ENCODE measurements at regions not wholly inside any gene's neighbourhood (a gene's known extent, or its start where the extent isn't known, plus 50 kb on each side); places are given as distances from the start of the nearest gene placed in this dataset.

GRCh38 chr15:60254416-60254815 is 143.4 kb downstream of the ANXA2 start:
- Histone ChIP-seq H3K18ac (ENCODE audit: insufficient read length, low read depth, low read length) (no peak overlapping the region), H3K4me2 (ENCODE audit: insufficient read depth, insufficient read length, low read length) (no peak overlapping the region), H3K4ac (ENCODE audit: low read depth, low read length) (no peak overlapping the region), H3K4me1 (ENCODE audit: insufficient read depth, low read length) (no peaks in the 10 kb centered on the region), H3K14ac (ENCODE audit: insufficient read depth, low read length) (no peak overlapping the region), H2AK5ac (ENCODE audit: insufficient read length, low read length) (no peak overlapping the region), H2BK5ac (ENCODE audit: insufficient read length, low read length) (no peak overlapping the region), H3K9me3 (ENCODE audit: control insufficient read depth, low read depth, low read length) (no peaks in the 10 kb centered on the region), H3K27ac (ENCODE audit: insufficient read length, low read depth, low read length) (no peak overlapping the region), H4K91ac (ENCODE audit: insufficient read length, low read depth, low read length) (no peak overlapping the region), H3K27me3 (ENCODE audit: insufficient read depth, low read length) (no peaks in the 10 kb centered on the region), H3K56ac (ENCODE audit: insufficient read length, low read depth, low read length) (no peak overlapping the region), H3K79me1 (ENCODE audit: insufficient read depth, low read depth, low read length, poor library complexity, severe bottlenecking) (no peaks in the 10 kb centered on the region), H4K20me1 (ENCODE audit: control insufficient read depth, insufficient read depth, insufficient read length) (no peaks in the 10 kb centered on the region), H2AFZ (ENCODE audit: low read length) (no peak overlapping the region), H4K8ac (replicated peaks; ENCODE audit: insufficient read length, low read depth, low read length) (no peak overlapping the region), H2BK12ac (ENCODE audit: insufficient read length, low read depth, low read length) (no peak overlapping the region), H2BK15ac (ENCODE audit: low read depth, low read length) (no peak overlapping the region), H2BK120ac (ENCODE audit: low read depth, low read length, poor library complexity, severe bottlenecking) (no peak overlapping the region), H2BK20ac (ENCODE audit: low read depth, low read length, poor library complexity, severe bottlenecking) (no peak overlapping the region), H4K5ac (ENCODE audit: insufficient read length, low read depth, low read length) (no peak overlapping the region), H3T11ph (ENCODE audit: low read length) (no peak overlapping the region), H3K9ac (ENCODE audit: extremely low read depth, insufficient read length, low read length) (no peak overlapping the region), H3K79me2 (ENCODE audit: insufficient read depth, low read length) (no peaks in the 10 kb centered on the region), H3K23me2 (ENCODE audit: insufficient read length, low read depth, low read length, poor library complexity, severe bottlenecking) (no peaks in the 10 kb centered on the region), H3K23ac (ENCODE audit: insufficient read length, low read depth, low read length) (no peak overlapping the region)
- TF ChIP-seq CTCF (conservative IDR thresholded peaks at IDR 0.05) = no peak
- Mint-ChIP-seq H3K27me3 (ENCODE audit: low read depth) (no peaks in the 10 kb centered on the region; the same call in 1 of the 2 replicates), H3K4me3 (no peak overlapping the region), H3K27ac (no peak overlapping the region), H3K9me3 (no peaks in the 10 kb centered on the region), H3K36me3 (ENCODE audit: insufficient read depth in 1 of 3, low read depth in 3 of 3) (no peaks in the 10 kb centered on the region), H3K4me1 (peaks cover 4% of the 10 kb centered on the region in 2 experiments)
- DNase-seq = no peak
- no CpG with 5 or more reads among the region's 1 CpG for WGBS (ENCODE audit: extremely low coverage, insufficient read length, low lambda C conversion rate)

All from H9 (cell line).